Spleen (tissue), 7 donors: ENCODE measurements at regions not wholly inside any gene's neighbourhood (a gene's known extent, or its start where the extent isn't known, plus 50 kb on each side); places are given as distances from the start of the nearest gene placed in this dataset.

Source experiments
- CTCF ChIP-seq, 11 experiments: fragments of 200-600 bp in 7 of 11; fragments of 450-650 bp in 4 of 11; sonication (generic) in 4 of 11; IDR thresholded peaks in 8 of 11; conservative IDR thresholded peaks in 3 of 11; 1 replicate in 7 of 11; 2 replicates in 4 of 11; pipeline versions ENCODE4 v1.4.0 to v1.8.0; 2016 to 2021; ENCODE audit warnings: antibody characterized with exemption in 11 of 11, inconsistent platforms in 4 of 11, mild to moderate bottlenecking in 1 of 11
- POLR2AphosphoS5 ChIP-seq, 3 donors: sonication (generic); formaldehyde crosslinking; IDR thresholded peaks; one replicate each; pipeline ENCODE4 v1.5.1; 2017; ENCODE audit warnings: antibody characterized with exemption in 3 of 3
- donor health status: DM: no; HTN: no; CAD: no; lungs with moderate emphysema.
- donor health status: DM: no; HTN: no; CAD: no.
- donor health status: DM: no; HTN: no; CAD: no.

GRCh38 chr1:118290046-118290445, 105.0 kb upstream of the SPAG17 start:
- TF ChIP-seq POLR2AphosphoS5 (IDR thresholded peaks at IDR 0.05) (no peak), CTCF (IDR thresholded peaks at IDR 0.05 in 8 of 11, conservative IDR thresholded peaks at IDR 0.05 in 3 of 11) (no peak)
